ENCODE measurements at regions not wholly inside any gene's neighbourhood (a gene's known extent, or its start where the extent isn't known, plus 50 kb on each side); places are given as distances from the start of the nearest gene placed in this dataset.

DNA sequence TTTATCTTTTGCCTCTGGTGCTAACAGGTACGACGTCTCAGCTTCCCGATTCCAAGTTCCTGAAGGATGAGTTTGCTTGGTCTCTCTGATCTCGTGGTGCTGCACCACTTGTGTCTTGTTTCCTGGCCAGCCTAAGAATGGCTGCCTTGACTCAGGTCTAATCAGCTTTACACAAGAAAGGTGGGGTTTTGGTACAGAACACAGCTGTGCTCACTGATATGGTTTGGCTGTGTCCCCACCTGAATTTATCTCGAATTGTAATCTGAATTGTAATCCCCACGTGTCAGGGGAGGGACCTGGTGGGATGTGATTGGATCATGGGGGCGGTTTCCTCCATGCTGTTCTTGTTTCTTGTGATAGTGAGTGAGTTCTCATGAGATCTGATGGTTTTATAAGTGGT lies 305.3 kb upstream of the NOCT start:
- H3K4me3 ChIP-seq (ENCODE audit: control insufficient read depth, low read depth, low read length), result no peak overlapping the region
- DNase-seq (ENCODE audit: low read depth), result no peak
- TF ChIP-seq, protein P1, sequence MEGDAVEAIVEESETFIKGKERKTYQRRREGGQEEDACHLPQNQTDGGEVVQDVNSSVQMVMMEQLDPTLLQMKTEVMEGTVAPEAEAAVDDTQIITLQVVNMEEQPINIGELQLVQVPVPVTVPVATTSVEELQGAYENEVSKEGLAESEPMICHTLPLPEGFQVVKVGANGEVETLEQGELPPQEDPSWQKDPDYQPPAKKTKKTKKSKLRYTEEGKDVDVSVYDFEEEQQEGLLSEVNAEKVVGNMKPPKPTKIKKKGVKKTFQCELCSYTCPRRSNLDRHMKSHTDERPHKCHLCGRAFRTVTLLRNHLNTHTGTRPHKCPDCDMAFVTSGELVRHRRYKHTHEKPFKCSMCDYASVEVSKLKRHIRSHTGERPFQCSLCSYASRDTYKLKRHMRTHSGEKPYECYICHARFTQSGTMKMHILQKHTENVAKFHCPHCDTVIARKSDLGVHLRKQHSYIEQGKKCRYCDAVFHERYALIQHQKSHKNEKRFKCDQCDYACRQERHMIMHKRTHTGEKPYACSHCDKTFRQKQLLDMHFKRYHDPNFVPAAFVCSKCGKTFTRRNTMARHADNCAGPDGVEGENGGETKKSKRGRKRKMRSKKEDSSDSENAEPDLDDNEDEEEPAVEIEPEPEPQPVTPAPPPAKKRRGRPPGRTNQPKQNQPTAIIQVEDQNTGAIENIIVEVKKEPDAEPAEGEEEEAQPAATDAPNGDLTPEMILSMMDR (IDR thresholded peaks at IDR 0.05; ENCODE audit: control insufficient read depth, insufficient read depth, low read depth, low read length, missing control alignments), result no peak

DNA sequence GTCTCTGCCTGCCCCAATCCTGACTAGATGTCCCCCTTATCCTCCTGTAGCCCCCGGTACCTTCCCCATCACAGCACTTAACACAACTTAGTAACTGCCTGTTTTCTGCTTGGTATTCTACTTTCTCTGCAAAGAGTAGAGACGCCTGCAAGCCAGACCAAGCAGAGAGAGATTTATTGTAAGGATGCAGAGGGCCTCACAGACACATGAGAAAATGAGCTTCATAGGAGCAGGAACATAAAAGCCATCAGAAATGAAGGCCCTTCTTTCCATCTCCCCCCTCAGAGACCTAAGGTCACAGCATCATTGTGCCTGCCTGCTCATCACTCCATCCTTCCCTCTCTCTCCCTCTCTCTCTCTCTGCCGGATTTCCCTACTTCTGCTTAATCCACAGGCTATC lies 305.7 kb upstream of the NOCT start:
- TF ChIP-seq, protein P1 (IDR thresholded peaks at IDR 0.05; ENCODE audit: control insufficient read depth, insufficient read depth, low read depth, low read length, missing control alignments), result no peak
- no peak for DNase-seq (ENCODE audit: low read depth)

DNA sequence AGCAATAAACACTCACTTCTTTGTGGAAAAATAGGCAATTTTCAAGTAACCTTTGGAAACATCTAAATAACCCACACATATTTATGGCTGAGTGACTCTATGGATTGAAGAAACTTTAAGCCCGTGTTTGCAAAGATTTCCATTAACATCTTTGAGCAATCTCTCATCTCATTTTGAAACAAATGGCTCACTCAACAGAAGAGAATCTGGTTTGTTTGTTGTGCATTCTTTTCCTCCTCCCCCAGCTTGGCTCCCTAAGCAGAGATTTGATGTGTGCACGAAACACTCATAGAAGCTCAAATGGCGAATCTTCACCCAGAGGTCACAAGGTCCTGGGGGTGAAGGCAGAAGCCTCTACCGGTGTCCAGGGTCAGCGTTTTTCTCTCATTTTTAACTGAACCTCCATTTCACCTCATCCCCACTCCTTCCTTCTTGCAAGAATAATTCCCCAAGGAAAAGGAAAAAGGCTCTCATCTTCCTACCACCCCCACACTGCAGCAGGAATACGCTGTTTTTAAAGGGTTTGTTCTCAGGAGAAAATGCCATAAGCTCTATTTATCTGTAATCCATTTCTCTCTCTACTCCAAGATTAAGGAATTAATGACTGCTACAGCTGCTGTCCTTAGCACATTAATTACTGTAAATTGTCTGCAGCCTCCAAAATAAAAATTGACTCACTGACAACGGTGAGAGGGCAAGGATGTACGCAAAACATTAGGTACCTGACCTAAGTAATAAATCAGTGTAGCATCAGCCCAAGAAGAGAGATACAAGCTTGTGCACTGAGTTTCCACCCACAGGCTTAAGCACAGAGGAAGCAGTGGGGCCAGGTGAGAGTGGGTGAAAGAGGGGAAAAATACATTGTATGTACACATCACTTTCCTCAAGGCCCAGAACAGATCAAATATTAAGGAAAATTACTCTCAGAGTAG lies 307.6 kb upstream of the NOCT start:
- TF ChIP-seq, protein P1 (IDR thresholded peaks at IDR 0.05; ENCODE audit: control insufficient read depth, insufficient read depth, low read depth, low read length, missing control alignments), result no peak
- DNase-seq (ENCODE audit: low read depth), result no peak
- no peak overlapping the region for H3K4me3 ChIP-seq (ENCODE audit: control insufficient read depth, low read depth, low read length)

More for the DNA sequence above, 305.7 kb upstream of the NOCT start:
- H3K4me3 ChIP-seq (ENCODE audit: control insufficient read depth, low read depth, low read length), result no peak overlapping the region

DNA sequence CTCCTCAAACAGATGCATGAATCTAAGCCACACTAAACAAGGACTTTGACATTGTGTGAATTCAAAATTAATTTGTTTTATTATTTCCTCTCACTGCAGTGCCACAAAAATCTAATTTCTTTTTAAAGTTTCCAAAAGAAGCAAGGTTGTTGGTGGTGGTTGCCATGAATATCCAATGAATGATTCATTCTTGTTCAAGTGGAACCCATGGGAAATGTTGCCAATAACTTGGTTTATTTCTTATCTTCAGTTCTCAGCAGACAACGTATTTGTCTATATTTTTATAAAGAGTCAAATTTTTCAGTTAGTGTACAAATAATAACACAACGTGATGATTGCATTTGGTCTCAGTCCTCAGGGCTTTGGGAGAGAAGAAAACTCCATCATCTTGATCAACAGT lies 309.4 kb upstream of the NOCT start:
- TF ChIP-seq, protein P1 (IDR thresholded peaks at IDR 0.05; ENCODE audit: control insufficient read depth, insufficient read depth, low read depth, low read length, missing control alignments), result no peak
- no peak overlapping the region for H3K4me3 ChIP-seq (ENCODE audit: control insufficient read depth, low read depth, low read length)
- DNase-seq (ENCODE audit: low read depth), result no peak

DNA sequence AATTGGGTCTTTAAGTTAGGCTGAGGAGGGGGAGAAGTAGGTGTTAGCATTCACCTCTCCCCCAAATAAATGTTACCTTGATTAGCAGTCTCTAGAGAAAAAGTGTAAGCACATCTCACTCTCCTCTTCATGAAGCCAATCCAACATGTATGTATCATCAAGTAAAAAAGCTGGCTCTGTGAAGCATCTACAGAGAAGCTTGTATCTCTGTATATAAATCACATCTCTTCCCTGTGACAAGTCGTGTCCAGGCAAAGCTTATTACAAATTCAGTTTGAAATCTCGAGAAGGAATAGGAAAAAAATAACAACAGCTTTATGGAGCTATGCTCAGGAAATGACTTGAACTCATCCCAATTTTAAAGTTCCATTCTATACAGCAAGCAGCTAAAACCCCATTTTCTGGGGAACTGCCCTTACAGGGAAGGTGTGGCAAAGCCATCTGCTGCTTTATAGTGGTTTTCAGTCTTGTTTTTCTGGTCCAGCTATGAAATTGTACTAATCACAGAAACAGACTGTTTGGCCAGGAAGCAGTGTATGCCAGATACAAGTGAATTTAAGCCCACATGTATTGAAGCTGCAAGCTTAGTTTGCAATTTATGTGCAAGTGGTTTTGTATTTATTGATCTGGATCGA lies 313.3 kb upstream of the NOCT start:
- no peak for DNase-seq (ENCODE audit: low read depth)
- TF ChIP-seq, protein P1 (IDR thresholded peaks at IDR 0.05; ENCODE audit: control insufficient read depth, insufficient read depth, low read depth, low read length, missing control alignments), result no peak
- no peak overlapping the region for H3K4me3 ChIP-seq (ENCODE audit: control insufficient read depth, low read depth, low read length)

DNA sequence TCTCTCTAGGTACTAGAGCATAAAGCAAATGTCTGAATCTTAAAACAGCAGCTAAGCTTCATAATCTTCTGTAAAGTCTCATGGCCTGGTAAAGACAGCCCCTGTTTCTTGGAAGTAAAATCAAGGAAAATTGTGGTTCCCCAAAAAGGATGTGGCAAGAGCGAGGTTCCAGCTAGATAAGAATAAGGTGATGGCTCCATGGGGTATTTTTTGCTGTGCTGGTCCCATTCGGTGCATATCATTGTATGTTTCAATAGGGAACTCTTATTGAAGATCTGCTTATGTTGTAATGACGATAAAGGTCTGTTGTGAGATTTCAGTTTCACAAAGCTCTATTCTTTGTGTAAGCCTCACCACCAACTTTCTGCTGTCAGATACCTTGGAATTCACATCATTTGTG lies 316.9 kb upstream of the NOCT start:
- H3K4me3 ChIP-seq (ENCODE audit: control insufficient read depth, low read depth, low read length), result no peak overlapping the region
- TF ChIP-seq, protein P1 (IDR thresholded peaks at IDR 0.05; ENCODE audit: control insufficient read depth, insufficient read depth, low read depth, low read length, missing control alignments), result no peak
- DNase-seq (ENCODE audit: low read depth), result no peak

Data from AG09309 (cell line).